ENCODE measurements at regions not wholly inside any gene's neighbourhood (a gene's known extent, or its start where the extent isn't known, plus 50 kb on each side); places are given as distances from the start of the nearest gene placed in this dataset.

DNA sequence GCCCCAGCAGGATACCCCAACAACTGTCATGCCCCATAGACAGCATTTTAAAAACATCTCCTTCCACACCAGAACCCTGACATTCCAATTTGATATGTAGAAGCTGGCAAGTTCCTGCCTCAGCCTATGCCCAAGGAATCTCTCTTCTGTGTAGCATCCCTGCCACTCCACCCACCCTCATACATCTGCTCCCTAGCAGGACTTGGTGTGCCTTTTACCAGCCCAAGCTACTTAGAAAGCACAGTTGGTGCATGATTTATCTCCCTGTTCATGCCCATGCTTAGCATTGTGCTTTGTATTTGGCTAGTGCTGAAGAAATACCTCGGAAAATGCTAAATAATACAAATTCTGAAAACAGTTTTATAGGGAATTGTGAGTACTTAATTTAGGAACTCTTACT, 236.9 kb upstream of the HES1 start:
- TF ChIP-seq, protein P1, sequence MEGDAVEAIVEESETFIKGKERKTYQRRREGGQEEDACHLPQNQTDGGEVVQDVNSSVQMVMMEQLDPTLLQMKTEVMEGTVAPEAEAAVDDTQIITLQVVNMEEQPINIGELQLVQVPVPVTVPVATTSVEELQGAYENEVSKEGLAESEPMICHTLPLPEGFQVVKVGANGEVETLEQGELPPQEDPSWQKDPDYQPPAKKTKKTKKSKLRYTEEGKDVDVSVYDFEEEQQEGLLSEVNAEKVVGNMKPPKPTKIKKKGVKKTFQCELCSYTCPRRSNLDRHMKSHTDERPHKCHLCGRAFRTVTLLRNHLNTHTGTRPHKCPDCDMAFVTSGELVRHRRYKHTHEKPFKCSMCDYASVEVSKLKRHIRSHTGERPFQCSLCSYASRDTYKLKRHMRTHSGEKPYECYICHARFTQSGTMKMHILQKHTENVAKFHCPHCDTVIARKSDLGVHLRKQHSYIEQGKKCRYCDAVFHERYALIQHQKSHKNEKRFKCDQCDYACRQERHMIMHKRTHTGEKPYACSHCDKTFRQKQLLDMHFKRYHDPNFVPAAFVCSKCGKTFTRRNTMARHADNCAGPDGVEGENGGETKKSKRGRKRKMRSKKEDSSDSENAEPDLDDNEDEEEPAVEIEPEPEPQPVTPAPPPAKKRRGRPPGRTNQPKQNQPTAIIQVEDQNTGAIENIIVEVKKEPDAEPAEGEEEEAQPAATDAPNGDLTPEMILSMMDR (IDR thresholded peaks at IDR 0.05; ENCODE audit: borderline replicate concordance, extremely low read depth, low read length, poor library complexity, severe bottlenecking) = no peak
- no peak for TF ChIP-seq EZH2 (IDR thresholded peaks at IDR 0.05; ENCODE audit: borderline replicate concordance, low read depth, low read length, severe bottlenecking)
